MM.1S (cell line): ENCODE measurements at regions not wholly inside any gene's neighbourhood (a gene's known extent, or its start where the extent isn't known, plus 50 kb on each side); places are given as distances from the start of the nearest gene placed in this dataset.

Experiments
- DNase-seq: peaks from one replicate; pipeline ENCODE4 v3.0.0-alpha.2; 2015
- H2AFZ ChIP-seq: fragments of 300-600 bp; sonication (generic); 2 replicates; pipeline ENCODE4 v1.6.0; 2016; ENCODE audit warnings: antibody characterized with exemption, low read length
- H3F3A ChIP-seq: fragments of 300-600 bp; sonication (generic); 2 replicates; pipeline ENCODE4 v1.6.1; 2016; ENCODE audit warnings: mild to moderate bottlenecking, antibody characterized with exemption, low read length, moderate library complexity, mixed read lengths; ENCODE audit not compliant: insufficient read depth
- H3K27ac ChIP-seq: fragments of 300-600 bp; sonication (generic); 2 replicates; pipeline ENCODE4 v1.5.1; 2016; ENCODE audit warnings: mild to moderate bottlenecking, low read length
- H3K27me3 ChIP-seq: fragments of 300-600 bp; sonication (generic); replicated peaks from 2 replicates; pipeline ENCODE4 v1.6.0; 2016; ENCODE audit warnings: low read length; ENCODE audit not compliant: insufficient read depth
- H3K36me3 ChIP-seq: fragments of 300-600 bp; sonication (generic); replicated peaks from 2 replicates; pipeline ENCODE4 v1.6.1; 2016; ENCODE audit warnings: mild to moderate bottlenecking, low read length, mixed read lengths; ENCODE audit not compliant: insufficient read depth
- H3K4me1 ChIP-seq: fragments of 300-600 bp; sonication (generic); 2 replicates; pipeline ENCODE4 v1.6.1; 2016; ENCODE audit warnings: low read length, mixed read lengths
- H3K4me2 ChIP-seq: fragments of 300-600 bp; sonication (generic); 2 replicates; pipeline ENCODE4 v1.6.0; 2016; ENCODE audit warnings: low read depth, low read length
- H3K4me3 ChIP-seq: fragments of 300-600 bp; sonication (generic); 2 replicates; pipeline ENCODE4 v1.5.1; 2016; ENCODE audit warnings: low read length, mixed read lengths
- H3K79me2 ChIP-seq: fragments of 300-600 bp; sonication (generic); 2 replicates; pipeline ENCODE4 v1.6.1; 2016; ENCODE audit warnings: mixed run types, low read length, mixed read lengths
- H3K9ac ChIP-seq: fragments of 300-600 bp; sonication (generic); 2 replicates; pipeline ENCODE4 v1.6.1; 2016; ENCODE audit warnings: low read length, mixed read lengths
- H3K9me2 ChIP-seq: fragments of 300-600 bp; sonication (generic); replicated peaks from 2 replicates; pipeline ENCODE4 v1.6.1; 2016; ENCODE audit warnings: mild to moderate bottlenecking, low read length, mixed read lengths; ENCODE audit not compliant: insufficient read depth
- H3K9me3 ChIP-seq: fragments of 300-600 bp; sonication (generic); replicated peaks from 2 replicates; pipeline ENCODE4 v1.6.1; 2016; ENCODE audit warnings: mild to moderate bottlenecking, low read length, mixed read lengths; ENCODE audit not compliant: insufficient read depth
- H4K20me1 ChIP-seq: fragments of 300-600 bp; sonication (generic); 2 replicates; pipeline ENCODE4 v1.6.1; 2016; ENCODE audit warnings: mild to moderate bottlenecking, low read length, moderate library complexity, mixed read lengths; ENCODE audit not compliant: insufficient read depth
- CTCF ChIP-seq: fragments of 300-600 bp; sonication (generic); IDR thresholded peaks from 2 replicates; pipeline ENCODE4 v1.5.1; 2016; ENCODE audit warnings: antibody characterized with exemption, low read length, mixed read lengths
- EZH2 ChIP-seq: fragments of 300-600 bp; sonication (generic); optimal IDR thresholded peaks from 2 replicates; pipeline ENCODE3; 2017; ENCODE audit warnings: low read depth, mild to moderate bottlenecking, antibody characterized with exemption, low read length, mixed read lengths
- EZH2phosphoT487 ChIP-seq: fragments of 300-600 bp; sonication (generic); IDR thresholded peaks from 2 replicates; pipeline ENCODE4 v1.6.1; 2018; ENCODE audit warnings: antibody characterized with exemption, low read length

DNA sequence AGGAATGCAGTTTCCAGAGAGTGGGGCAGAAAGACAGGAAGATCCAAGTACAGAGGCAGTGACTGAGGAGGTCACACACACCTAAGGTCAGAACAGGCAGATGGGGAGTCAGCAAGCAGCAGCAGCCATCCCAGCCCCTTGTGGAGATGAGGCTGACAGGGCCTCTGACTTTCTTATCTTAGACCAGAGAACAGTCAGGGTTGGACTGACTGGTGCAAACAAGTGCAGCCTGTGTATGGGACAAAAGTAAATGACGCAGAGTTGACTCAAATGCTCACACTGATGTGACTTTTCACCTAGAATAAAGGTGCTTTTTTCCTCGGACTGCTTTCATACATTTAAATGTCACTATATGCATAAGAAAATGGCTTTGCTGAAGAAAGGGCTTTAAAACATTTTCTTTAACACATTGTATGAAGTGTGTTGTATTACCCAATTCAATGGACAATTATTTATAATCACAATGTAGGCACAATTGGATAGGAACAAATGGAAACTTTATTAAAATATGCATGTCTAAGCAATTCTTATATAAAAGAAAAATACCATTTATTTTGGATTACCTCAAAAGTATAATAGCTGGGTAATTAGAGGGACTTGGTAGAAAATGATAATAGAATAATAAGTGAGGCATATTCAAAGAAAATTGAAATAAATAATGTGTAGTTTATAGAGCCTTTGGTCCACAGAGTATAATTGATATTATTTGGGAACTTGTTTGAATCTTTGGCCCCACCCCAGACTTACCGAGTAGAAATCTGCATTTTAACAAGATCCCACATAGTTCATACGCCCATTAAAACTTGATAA lies 1321.5 kb upstream of the CELF4 start:
- H3K79me2 ChIP-seq = no peaks in the 10 kb centered on the region
- H3K9me2 ChIP-seq = no peaks in the 10 kb centered on the region
- H3K9ac ChIP-seq = no peak overlapping the region
- H3K36me3 ChIP-seq = no peaks in the 10 kb centered on the region
- no peak for DNase-seq
- no peak overlapping the region for H3K4me3 ChIP-seq
- TF ChIP-seq EZH2 = no peak
- H4K20me1 ChIP-seq = no peaks in the 10 kb centered on the region
- H2AFZ ChIP-seq = no peak overlapping the region
- H3K27ac ChIP-seq = no peak overlapping the region
- no peaks in the 10 kb centered on the region for H3K4me1 ChIP-seq
- H3K4me2 ChIP-seq = no peak overlapping the region
- H3K27me3 ChIP-seq = no peaks in the 10 kb centered on the region
- no peaks in the 10 kb centered on the region for H3F3A ChIP-seq
- H3K9me3 ChIP-seq = no peaks in the 10 kb centered on the region

DNA sequence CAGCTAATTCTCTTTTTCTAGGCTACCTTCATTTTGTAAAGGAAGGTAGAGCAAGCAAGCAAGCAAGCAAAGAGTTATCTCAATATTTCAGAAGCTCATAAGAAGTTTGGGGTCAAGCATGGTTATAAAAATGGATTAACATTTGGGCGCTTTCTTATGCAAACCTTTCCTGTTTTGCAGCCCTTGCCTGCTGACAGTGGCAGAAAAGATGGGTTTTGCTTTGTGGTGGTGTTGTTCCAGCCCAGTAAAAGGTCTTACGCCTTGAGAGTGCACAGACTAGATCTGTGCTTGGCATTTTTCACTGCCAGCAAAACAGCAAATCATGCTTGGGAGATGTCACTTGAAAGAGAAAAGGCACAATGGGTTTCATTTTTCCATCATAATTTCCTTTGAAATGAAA lies 1320.6 kb upstream of the CELF4 start:
- Histone ChIP-seq H3K27ac (no peak overlapping the region), H3K79me2 (no peaks in the 10 kb centered on the region), H2AFZ (no peak overlapping the region), H3K36me3 (no peaks in the 10 kb centered on the region), H4K20me1 (no peaks in the 10 kb centered on the region), H3K27me3 (no peaks in the 10 kb centered on the region), H3K9ac (no peak overlapping the region), H3K4me3 (no peak overlapping the region), H3K4me1 (no peaks in the 10 kb centered on the region), H3K9me2 (no peaks in the 10 kb centered on the region), H3K9me3 (no peaks in the 10 kb centered on the region), H3F3A (no peaks in the 10 kb centered on the region), H3K4me2 (no peak overlapping the region)
- TF ChIP-seq EZH2phosphoT487 = no peak
- no peak for TF ChIP-seq EZH2
- TF ChIP-seq CTCF = no peak
- DNase-seq = no peak

DNA sequence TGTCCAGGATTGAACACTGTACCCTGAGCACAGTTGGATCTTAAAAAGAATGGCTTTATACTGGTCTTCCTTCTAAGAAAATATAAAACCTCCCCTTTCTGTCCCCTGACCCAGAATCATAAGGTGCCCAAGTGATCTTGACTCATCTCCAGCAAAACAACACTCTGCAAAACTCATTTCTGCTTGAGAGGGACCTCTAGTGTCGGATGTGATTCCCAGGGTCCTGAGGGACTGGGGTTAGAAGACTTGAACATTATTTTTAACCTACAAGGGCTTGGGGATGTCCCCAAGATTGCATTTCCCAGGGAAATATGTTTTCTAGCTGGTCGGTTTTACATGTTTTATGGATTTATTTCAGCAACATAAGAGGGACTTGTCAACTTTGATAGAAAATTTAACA lies 1318.5 kb upstream of the CELF4 start:
- Histone ChIP-seq H3K27ac (no peak overlapping the region), H3K4me1 (no peaks in the 10 kb centered on the region), H3K9me3 (no peaks in the 10 kb centered on the region), H4K20me1 (no peaks in the 10 kb centered on the region), H3K4me2 (no peak overlapping the region), H3K4me3 (no peak overlapping the region), H3K79me2 (no peaks in the 10 kb centered on the region), H2AFZ (no peak overlapping the region), H3F3A (no peaks in the 10 kb centered on the region), H3K9me2 (no peaks in the 10 kb centered on the region), H3K9ac (no peak overlapping the region), H3K27me3 (no peaks in the 10 kb centered on the region), H3K36me3 (no peaks in the 10 kb centered on the region)
- no peak for DNase-seq
- TF ChIP-seq CTCF = no peak
- TF ChIP-seq EZH2 = no peak
- no peak for TF ChIP-seq EZH2phosphoT487

DNA sequence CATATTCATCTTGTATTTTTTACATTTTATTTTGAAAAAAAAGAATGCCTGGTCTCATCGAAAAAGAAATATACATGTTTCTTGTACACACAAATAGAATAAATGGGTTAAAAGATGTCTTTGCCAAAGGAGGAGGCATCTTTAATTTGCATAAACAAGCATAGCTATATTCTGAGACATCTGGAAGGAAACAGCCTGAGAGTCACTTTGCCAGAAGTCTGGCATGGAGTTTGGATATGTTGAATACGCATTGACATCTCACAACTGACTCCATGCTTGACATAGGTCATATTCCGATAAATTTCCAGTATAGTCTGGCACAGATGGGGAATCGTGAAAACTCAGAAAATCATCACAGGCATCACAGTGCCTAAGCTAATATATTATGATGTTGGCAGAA lies 1317.5 kb upstream of the CELF4 start:
- TF ChIP-seq EZH2phosphoT487 (no peak), CTCF (no peak), EZH2 (no peak)
- Histone ChIP-seq H3K4me3 (no peak overlapping the region), H3K79me2 (no peaks in the 10 kb centered on the region), H4K20me1 (no peaks in the 10 kb centered on the region), H2AFZ (no peak overlapping the region), H3F3A (no peaks in the 10 kb centered on the region), H3K4me2 (no peak overlapping the region), H3K27ac (no peak overlapping the region), H3K9me2 (no peaks in the 10 kb centered on the region), H3K9me3 (no peaks in the 10 kb centered on the region), H3K4me1 (no peaks in the 10 kb centered on the region), H3K27me3 (no peaks in the 10 kb centered on the region), H3K36me3 (no peaks in the 10 kb centered on the region), H3K9ac (no peak overlapping the region)
- DNase-seq = no peak
